Tibial nerve (tissue), 4 donors: ENCODE measurements at regions not wholly inside any gene's neighbourhood (a gene's known extent, or its start where the extent isn't known, plus 50 kb on each side); places are given as distances from the start of the nearest gene placed in this dataset.

Experiments used
- EP300 ChIP-seq, 2 donors: sonication (generic); formaldehyde crosslinking; IDR thresholded peaks; one replicate each; pipeline ENCODE4 v1.6.1; 2017; ENCODE audit warnings: antibody characterized with exemption in 2 of 2, mild to moderate bottlenecking in 1 of 2
- POLR2A ChIP-seq, 2 donors: fragments of 450-650 bp; IDR thresholded peaks; one replicate each; pipeline ENCODE4 v1.6.1; 2017; ENCODE audit warnings: antibody characterized with exemption in 2 of 2, mild to moderate bottlenecking in 2 of 2, moderate library complexity in 2 of 2
- TF ChIP-seq, protein P1 (sequence below), 5 experiments: fragments of 200-600 bp in 3 of 5; fragments of 450-650 bp in 2 of 5; sonication (generic) in 3 of 5; IDR thresholded peaks; one replicate each; pipeline ENCODE4 v1.5.1; 2016 to 2019; ENCODE audit warnings: antibody characterized with exemption in 5 of 5, mild to moderate bottlenecking in 3 of 5, moderate library complexity in 2 of 5

GRCh38 chr16:64380751-64381150, 741.1 kb downstream of the CDH11 start:
- TF ChIP-seq, protein P1, sequence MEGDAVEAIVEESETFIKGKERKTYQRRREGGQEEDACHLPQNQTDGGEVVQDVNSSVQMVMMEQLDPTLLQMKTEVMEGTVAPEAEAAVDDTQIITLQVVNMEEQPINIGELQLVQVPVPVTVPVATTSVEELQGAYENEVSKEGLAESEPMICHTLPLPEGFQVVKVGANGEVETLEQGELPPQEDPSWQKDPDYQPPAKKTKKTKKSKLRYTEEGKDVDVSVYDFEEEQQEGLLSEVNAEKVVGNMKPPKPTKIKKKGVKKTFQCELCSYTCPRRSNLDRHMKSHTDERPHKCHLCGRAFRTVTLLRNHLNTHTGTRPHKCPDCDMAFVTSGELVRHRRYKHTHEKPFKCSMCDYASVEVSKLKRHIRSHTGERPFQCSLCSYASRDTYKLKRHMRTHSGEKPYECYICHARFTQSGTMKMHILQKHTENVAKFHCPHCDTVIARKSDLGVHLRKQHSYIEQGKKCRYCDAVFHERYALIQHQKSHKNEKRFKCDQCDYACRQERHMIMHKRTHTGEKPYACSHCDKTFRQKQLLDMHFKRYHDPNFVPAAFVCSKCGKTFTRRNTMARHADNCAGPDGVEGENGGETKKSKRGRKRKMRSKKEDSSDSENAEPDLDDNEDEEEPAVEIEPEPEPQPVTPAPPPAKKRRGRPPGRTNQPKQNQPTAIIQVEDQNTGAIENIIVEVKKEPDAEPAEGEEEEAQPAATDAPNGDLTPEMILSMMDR (IDR thresholded peaks at IDR 0.05): no peak
- TF ChIP-seq POLR2A (IDR thresholded peaks at IDR 0.05): no peak
- no peak for TF ChIP-seq EP300 (IDR thresholded peaks at IDR 0.05)
